CD4-positive, alpha-beta T cell treated with Interleukin-1 beta for 1 hour (primary cell): ENCODE measurements at regions not wholly inside any gene's neighbourhood (a gene's known extent, or its start where the extent isn't known, plus 50 kb on each side); places are given as distances from the start of the nearest gene placed in this dataset.
"Not testable (repeated sequence)": the region's sequence is repeated elsewhere in the genome, so short reads cannot be mapped to it uniquely, and the experiment has no call there.

Source experiments
- DNase-seq, 2 donors: peaks; one replicate each; pipeline ENCODE4 v3.0.0-alpha.2; 2020 to 2022

DNA sequence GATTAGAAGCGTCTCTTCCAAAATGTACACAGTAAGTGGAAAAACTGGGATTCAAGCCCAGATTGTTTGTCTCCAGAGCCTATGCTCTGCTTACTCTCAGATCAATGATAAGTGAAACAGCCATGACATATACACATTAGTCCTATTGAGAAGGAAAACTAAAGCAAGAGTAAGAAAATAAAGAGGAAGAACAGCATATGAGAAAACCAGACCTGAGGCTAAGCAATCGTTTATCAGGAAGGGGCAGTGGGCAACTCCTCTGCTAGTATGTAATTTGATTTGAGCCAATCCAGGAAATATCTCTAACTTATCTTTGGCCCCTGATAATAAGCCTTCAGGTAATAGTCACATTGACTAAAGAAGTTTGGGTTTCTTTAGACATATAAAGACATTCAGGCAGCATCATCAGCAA lies 789.9 kb upstream of the C9orf72 start:
- DNase-seq: no peak

DNA sequence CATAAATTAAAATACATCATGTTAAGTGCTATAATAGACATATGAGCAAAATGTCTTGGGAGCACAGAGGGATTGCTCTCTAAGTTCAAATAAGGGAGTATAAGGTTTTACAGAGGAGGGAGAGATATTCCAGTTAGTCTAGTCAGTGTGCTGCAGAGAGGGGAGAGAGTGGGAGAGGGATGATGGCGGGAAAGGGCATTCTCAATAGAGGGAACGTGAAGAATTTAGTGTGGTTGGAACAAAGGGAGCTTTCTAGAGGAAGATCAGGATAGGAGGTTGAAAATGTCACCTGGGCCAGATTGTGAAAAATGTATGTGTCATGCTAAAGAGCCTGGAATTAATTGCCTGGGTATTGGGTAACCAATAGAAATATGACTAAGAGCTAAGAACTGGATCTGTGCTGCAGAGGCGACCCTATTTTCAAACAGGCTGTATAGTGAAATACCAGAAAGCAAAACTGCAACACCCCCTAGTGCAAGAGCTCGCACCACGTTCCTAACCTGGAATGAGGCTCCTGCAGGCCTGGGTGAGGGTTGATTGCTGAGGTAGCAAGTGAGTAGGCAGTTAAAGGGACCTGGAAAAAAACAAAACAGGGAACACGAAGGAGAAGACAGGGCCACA lies 791.8 kb upstream of the C9orf72 start:
- DNase-seq: no peak

DNA sequence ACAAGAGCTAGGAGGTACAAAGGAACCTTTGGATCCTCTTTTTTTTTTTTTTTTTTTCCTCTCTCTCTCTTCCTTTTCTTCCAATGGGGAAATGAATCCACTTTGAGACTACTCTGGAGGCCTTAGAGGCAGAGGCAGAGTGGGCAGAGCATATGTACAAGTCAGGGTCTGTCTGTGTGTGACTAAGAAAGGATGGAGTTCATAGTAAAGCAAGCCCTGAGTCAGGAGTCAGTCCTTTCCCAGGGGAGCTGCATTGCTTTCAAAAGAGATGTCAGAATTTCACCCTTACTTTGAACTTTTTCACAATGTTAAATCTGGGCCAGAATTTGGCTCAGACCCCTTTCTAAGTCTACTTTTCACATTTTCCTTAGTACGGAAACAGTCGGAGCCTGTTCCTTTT lies 792.4 kb upstream of the C9orf72 start:
- DNase-seq: no peak

DNA sequence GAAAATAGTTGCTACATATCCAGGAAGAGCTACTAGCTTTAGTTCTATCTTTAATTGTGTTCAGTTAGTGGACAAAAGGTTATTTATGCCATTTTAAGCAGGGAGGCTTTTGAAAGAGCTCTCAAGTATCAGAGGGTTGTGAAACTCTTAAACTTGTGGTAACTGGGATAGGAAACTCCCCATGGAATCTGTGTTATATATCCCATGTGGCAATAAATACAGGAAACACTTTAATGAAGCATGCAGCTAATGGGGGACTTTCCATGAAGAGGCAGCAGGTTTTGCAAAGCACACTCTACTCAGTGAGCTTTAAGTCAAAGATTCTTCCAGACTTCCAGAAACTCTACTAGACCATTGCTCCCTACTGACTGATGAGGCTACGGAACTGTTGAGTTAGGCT lies 805.0 kb upstream of the C9orf72 start:
- DNase-seq: no peak

DNA sequence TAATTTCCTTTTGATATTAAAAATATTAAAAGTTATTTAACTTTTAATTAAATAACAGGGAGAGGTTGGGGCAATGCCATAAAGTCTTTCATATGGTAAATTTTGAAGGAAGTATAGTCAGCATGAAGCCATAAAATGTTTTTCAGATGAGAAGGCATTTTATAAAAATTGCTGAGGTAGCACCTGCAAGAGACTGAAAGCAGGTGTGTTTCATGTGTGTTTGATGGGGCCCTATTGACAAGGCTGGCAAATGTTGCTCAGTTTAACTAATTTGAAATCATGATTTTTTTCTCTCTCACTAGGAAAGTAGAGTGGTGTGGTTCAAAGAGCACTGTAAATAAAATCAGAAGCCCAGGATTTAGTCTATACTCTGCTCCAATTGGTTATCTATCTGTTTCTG lies 805.8 kb upstream of the C9orf72 start:
- DNase-seq: no peak

DNA sequence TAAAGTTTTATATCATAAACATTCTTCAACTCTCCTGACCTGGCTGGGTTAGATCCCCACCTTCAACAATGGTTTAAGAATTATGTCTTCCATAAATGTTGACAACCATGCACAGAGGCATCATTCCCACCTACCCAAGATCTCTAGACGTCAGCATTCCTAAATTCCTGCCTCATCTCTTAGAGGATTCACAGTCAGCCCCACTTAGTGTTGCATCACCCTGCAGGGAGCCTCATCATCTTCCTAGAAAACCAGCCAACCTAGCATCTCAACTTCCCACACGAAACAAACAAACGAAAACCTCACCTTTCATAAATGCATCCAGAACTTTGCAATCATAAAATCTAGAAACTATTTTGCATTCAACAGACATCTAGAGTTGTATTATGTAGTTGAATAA lies 816.1 kb upstream of the C9orf72 start:
- DNase-seq: no peak

DNA sequence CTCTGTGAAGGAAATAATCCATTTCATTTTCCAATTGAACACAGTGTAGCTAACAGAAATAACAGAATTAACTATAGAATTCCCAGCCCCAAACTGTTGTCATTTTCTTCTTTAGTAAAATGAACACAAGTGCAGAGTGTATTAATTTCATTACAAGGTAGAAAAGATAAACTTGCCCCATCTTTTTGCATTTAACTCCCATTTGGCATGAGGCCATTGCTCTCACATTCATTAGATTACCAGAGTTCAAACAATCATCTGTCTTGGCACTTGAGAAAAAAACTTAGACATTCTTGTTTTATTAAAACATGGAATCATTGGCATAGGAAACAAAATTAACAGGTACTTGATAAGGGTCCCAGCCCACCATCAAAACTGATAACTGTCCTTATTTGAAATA lies 821.5 kb upstream of the C9orf72 start:
- DNase-seq: no peak

DNA sequence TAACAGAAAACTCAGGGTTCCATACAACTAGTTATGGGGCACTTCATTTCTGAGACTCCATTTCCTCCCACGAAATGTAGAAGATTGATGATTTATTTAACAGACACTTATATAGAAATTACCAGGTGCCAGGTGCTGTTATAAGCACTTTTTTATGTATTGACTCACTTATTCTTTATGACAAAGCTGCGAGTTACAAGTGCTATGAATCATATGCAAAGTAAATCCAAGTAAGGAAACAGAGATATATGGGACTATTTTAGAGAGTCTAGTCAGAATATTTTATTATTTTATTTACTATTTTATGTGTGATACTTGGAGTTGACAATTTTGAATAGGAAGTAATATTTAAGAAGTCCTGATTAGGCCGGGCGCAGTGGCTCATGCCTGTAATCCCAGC lies 822.8 kb upstream of the C9orf72 start:
- no peak for DNase-seq

DNA sequence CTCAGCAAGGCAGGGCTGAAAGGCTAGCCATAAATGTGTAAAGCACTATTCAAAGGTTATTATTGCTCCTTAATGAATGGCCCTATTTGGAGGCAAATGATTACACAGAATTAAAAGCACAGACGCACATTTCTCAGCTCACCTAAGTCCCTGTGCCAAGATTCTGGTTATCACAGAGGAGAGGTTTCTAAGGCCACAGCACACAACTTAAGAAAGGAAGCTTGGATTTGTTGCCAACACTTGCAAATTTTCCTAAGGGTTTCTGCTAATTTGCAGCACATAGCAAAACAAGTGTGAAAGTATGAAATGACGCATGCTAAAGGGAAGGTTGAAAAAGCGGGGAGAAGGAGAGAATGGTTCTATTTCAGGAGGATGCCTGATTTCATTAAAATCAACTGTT lies 834.1 kb upstream of the C9orf72 start:
- DNase-seq: no peak

DNA sequence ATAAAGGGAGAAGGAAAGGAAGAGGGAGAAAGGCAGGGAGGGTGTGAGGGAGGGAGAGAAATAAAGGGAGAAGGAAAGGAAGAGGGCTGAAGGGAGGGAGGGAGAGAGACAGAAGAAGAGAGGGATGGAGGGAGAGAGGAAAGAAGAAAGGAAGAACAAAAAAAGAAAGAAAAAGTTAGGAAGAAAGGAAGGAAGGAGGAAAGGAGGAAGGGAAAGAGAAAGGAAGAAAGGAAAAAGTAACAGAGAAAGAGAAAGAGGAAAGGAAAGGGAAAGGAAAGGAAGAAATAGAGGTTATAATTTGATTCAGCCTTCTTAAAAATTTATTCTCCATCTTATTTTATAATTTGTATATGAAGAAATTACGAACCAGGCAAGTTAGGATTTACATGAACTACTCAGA lies 836.6 kb upstream of the C9orf72 start:
- no peak for DNase-seq

DNA sequence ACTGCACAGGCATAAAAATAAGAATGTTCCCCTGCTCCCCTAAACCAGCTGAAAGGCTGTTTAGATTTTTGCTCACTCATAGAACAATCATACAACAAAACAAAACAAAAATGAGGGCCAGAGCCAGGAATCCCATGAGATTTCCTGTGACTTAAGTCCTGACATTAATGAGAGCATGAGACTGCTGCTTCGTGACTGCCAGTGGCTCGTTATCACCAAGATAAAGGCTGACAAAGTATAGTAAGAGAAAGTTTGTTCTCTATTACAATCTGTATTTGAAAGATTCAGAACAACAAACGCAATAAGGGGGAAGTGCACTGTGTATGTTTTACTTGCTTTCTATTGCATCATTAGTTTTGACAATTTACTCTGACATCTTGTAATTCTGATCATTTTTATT lies 837.1 kb upstream of the C9orf72 start:
- no peak for DNase-seq

DNA sequence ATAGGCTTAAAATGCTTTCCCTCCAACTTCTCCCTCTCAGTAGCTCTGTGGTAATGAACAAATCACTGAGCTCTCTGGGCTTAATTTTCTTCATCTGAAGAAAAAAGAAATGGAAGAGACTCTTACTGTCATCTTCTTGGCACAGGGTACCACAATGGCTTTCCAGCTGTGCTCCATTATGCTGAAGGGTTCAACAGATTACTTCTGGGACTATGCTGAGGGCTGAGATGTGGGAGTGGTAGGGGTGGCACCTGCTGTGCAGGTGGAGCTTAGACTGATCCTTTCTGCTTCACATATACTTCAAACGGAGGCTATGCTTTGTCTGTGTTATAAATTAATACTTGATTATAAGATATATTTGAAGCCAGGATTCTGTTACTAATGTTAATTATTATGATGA lies 840.2 kb upstream of the C9orf72 start:
- DNase-seq: no peak

DNA sequence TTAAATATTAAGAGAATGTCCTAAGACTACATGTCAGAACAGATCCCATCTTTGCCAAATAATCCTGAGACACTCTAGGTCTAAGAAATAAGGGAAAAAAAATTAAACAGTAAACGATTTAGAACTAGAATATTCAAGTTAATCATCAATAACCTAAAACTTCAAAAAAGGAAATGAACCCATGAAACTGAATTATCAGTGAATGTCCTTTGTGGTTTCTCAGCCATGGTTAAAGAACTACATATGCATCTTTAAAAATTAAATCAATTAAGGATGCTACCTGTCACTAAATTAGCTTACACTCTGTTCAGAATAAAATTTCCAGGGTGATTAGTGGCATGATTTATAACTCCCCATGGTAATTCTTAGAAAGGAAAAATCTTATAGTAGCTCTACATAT lies 850.0 kb upstream of the C9orf72 start:
- DNase-seq: no peak

DNA sequence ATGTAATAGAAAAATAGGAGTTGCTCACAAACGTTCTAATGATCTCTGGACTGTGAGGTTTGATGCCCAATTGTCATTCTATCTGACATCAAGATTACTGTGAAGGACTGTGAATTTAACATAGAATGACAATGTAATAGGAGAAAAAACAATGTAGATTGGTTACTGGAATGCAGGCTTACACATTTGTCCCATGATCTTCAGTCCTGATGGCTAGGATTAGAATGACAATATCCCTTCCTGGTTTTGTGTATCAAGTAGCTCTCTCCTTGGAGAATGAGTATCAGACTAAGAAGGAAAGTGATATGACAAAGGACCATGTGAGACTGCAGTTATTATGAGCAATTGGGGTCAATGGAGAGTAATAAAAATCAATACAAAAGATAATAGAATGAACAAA lies 862.2 kb upstream of the C9orf72 start:
- DNase-seq: no peak

DNA sequence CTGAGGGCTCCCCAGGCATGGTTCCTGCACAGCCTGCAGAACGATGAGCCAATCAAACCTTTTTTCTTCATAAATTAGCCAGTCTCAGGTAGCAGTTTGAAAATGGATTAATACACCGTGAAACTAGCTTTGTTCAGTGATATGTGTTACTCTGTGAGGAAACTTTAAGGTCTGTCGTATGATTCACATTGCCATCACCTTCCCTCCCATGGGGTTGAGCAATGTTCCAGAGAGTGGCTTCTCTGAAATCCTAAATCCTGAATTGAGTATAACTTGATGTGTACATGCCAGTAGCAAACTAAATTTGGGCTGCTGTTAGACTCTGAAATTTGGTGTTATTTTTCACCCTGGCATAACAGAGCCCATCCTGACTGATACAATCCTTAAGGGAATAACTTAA lies 866.4 kb upstream of the C9orf72 start:
- no peak for DNase-seq

DNA sequence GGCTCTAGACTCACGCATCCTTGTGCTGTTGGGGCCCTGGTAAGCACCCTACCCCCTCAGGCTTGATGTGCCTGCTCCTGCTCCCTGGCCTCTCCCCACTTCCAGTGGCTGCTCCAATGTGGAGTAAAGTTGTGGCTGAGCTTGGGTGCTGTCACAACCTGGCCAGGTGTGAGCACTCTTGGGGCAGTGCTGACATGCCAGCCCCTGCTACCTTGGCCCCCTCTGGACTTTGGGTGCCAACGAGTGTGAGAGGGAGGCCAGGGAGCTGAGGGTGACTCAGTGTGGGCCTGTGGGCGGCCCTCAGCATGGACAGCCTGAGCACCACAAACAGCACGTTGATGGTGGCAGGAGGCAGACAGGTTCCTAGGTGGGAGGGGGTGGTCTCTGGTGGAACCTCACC lies 870.2 kb upstream of the C9orf72 start:
- no peak for DNase-seq

DNA sequence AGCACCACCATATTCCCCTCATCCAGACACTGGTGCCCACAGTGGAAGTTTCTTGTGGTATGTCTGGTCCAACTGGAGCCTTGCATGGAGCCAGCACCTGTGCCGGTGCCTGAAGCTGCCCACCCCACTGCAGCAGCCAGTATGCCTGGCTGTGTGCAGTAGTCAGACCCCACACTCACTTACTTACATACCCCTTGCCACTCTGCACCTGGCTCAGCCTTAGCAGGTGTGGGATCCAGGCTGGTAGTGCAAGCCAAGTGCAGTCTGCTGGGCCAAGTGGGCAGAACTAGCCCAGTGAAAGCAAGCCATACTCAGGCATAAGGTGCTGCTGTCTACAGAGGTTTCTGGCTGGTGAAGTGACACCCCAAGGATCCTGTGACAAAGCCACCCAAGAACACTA lies 871.4 kb upstream of the C9orf72 start:
- no peak for DNase-seq

DNA sequence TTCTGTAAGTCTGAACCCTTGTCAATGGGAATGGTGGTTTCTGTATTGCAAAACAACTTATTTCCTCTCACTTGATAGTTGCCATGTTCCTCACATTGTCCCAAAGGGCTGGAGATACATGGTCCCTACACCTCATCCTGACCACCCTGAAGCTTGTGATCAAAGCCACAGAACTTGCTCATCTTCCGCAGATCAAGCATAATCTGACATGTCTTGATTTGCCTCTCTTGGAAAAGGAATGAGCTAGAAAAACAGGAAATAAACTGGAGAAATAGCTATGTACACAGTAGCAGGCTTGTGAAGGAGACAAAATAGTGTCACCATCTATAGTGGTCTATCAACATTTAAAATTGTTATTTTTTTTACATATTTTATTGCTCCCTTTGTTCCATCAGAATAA lies 871.9 kb upstream of the C9orf72 start:
- DNase-seq: no peak

DNA sequence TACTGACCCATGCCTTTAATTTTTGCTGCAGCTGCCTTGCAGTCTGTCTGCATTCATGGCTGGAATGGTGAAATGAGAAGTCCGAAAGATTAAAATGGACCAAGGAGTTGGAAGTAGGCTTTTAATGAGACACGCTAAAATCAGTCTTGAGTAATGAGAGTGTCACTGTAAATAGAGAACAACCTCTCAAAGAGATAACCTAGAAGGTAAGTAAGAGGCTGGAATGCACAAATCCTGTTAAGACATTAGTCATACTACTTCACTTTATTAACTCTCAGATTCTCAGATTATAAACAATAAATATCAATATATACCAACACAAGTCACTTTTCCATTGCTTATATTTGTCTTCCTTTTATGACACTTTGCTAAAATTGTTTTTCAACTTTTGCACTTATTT lies 880.6 kb upstream of the C9orf72 start:
- DNase-seq: no peak

DNA sequence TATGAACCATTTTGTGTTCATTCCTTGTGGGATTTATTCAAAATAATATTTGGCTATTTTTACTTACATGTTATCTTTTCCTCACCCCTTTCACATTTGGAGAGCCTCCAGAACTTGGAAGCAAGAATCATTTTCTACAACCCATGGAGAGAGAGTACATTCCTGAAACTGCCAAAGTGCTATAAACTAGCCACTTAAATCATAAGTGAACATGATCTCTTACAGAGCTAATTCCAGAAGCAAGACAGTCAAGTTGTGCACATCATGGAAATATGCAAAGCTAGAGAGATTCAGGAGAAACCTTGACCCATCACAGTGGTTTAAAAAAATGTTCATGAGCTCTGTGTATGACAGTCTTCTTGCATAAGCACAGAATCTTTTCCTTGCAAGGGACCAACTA lies 883.6 kb upstream of the C9orf72 start:
- no peak for DNase-seq

DNA sequence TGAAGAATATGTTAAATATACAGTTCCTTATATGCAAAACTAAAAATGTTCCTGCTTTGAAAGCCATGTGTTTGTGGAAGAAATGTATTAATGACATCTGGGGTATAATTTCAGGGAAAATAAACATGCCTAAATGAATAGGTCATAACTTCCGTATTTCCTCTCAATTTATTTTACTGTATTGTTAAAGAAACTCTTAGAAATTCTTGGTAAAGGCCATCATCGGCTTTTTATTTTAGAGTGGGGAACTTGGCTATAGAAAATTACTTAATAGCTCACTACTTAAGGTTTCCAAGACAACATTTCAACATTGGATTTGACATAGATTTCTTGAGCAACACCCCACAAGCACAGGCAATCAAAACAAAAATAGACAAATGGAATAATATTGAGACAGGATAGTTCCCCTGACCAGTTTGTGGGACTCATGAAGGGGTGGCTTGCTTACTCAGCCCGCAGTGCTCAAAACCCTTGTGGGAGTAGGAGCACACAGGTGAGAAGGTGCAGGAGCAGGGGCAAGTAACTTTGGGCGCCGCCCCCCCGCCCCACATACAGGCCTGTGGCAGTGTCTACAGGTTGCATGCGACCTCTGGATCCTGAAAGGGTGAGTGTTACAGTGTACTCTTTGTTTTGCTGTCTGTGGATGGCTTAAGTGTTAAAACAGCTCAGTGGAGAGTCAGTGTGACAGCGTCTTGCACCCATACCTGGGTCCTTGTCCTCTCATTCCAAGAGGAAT lies 891.4 kb upstream of the C9orf72 start:
- no peak for DNase-seq

DNA sequence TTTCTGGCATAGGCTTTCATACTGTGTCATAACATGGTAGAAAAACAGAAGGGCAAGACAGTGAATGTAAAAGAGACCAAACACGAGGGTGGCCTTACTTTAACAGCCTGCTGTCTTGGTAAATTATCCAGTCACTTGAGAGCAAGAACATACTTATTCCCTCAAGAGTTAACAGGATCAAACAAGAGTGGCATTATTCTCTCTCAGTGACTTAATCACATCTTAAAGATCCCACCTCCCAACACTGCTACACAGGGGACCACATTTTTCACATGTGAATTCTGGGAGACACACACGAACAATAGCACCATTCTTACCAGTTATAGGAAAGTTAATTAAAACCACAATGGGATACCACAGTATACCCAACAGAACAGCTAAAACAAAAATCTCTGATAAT lies 898.0 kb upstream of the C9orf72 start:
- DNase-seq: no peak

DNA sequence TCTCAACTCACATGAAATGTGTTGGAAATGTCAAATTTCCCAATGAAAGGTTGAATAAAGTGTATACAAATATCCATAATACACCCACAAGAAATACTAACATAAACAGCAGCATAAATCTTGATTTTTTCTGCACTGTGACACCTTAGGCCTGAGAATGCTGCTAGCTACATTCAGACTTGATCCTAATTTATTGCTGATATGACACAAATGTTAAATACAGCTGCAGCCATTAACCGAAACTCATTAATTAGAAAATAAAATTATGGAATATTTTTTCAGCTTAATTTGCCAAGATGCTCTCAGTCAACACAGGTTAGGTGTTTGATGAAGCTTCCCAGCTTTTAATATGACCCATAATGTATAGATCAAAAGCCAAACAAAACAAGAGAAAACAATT lies 914.3 kb upstream of the C9orf72 start:
- no peak for DNase-seq

DNA sequence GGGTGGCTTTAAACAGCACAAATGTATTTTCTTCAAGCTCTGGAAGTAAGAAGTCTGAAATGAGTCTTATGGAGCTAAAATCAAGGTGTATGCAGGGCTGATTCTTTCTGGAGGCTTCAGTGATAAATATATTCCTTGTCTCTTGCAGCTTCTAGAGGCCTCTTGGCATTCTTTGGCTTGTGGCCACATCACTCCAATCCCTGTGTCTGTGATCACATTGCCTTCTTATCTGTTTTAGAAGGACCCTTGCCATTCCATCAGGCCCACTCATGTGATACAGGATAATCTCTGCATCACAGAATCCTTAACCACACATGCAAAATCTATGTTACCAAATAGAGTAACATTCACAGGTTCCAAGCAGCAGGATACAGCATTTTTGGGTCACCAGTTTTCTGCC lies 917.8 kb upstream of the C9orf72 start:
- DNase-seq: no peak

DNA sequence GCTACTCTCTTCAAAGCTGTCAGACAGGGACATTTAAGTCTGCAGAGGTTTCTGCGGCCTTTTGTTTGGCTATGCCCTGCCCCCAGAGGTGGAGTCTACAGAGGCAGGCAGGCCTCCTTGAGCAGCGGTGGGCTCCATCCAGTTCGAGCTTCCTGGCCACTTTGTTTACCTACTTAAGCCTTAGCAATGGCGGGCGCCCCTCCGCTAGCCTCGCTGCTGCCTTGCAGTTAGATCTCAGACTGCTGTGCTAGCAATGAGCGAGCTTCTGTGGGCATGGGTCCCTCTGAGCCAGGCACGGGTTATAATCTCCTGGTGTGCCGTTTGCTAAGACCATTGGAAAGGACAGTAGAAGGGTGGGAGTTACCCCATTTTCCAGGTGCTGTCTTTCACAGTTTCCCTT lies 924.9 kb upstream of the C9orf72 start:
- DNase-seq: not testable (repeated sequence)
